ENCODE measurements at regions not wholly inside any gene's neighbourhood (a gene's known extent, or its start where the extent isn't known, plus 50 kb on each side); places are given as distances from the start of the nearest gene placed in this dataset.
"Not testable (repeated sequence)": the region's sequence is repeated elsewhere in the genome, so short reads cannot be mapped to it uniquely, and the experiment has no call there.

DNA sequence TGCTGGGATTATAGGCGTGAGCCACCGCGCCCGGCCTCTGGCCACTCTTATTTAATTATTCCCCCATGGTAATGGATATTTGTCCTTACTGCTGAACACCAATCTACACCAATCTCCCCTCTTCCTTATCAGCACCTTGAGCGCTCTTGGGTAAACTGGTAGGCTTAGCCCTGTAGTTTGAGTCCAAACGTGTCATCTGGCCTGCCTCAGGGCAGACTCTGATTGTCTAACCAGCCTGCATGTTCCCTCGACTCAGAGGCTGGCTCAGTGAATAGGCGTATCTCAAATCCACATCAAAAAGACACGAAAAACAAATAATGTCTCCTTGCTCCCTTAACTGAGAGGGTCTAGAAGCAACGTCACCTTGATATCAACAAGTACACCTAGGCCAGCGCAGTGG lies 260.9 kb downstream of the TFAP2C start:
- no peak for DNase-seq

DNA sequence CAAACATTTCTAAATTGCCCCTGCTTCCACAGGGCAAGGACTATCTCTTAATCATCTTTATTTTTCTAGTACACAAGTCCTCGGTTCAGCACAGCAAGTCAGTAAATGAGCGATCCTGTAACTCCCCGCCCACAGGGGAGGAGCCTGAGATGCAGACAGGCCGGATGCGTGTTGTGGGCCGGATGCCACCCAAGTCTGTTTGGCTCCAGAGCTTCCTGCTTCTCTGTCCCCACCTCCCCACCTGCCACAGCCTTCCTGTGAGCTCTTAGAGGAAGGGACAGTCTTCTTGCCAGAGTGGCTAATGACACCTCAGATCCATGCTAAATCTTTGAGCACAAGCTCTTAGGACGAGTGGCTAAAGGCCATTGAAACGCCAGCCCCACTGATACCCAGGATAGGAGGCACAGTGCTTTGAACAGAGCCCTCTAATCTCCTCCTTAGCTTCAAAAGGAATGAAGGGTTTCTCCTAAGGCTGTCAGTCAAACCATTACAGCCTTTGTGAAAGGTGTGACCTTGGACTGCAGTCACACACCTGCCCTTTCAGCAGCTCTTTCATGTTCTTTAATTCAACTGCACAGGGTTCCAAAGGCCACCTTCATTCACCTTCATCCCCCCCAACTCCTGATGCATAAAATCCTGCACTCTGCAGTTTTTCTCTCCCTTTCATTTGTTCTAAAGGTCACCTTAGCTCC lies 264.3 kb downstream of the TFAP2C start:
- DNase-seq = no peak

- no peak for DNase-seq
Observed at GRCh38 chr20:56896447-56896846, 267.3 kb downstream of the TFAP2C start.

DNA sequence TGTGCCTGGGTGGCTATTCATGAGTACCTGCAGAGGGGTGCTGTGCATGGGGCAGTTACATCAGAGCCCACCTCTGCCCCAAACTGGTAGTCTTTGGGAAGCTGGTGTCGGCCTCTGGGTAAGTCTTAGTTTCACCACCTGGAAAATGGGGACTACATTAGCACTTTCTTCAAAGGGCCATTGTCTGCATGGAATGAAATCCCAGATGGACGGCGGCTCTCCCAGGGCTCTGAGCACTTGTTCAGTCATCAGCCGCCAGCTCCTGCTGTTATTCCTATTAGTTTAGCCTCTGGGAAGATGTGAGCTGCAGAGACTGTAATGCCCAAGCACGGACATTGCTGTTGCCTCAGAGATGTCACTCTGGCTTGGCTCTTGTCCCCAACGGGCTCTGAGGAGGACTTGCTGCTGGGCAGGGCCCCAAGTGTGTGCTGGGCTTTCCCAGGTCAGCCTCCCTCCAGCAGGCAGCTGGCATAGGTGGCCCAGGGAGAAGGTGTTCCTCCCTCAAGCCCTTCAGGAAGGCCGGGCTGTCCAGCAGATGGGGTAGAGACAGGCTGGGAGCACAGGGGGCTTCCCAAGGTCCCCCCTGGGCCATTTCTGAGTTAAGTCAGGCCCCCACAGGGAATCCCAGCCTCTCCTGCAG lies 268.3 kb downstream of the TFAP2C start:
- no peak for DNase-seq

DNA sequence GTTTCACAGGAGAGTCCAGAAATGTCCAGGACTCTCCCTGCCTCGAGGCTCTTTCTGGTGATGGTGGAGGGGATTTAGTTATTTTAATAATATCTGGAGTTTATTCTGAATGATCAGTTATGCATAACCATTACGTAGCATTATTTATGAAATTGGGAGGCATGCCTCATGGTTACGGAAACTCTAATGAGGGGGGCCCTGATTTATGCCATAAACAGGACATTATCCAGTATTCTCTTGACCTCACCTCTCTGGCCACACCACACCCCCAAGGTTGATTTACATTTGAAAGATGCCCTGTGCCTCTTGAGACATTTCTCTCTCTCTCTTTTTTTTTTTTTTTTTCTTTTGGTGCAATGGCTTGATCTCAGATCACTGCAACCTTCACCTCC lies 268.8 kb downstream of the TFAP2C start:
- no peak for DNase-seq

DNA sequence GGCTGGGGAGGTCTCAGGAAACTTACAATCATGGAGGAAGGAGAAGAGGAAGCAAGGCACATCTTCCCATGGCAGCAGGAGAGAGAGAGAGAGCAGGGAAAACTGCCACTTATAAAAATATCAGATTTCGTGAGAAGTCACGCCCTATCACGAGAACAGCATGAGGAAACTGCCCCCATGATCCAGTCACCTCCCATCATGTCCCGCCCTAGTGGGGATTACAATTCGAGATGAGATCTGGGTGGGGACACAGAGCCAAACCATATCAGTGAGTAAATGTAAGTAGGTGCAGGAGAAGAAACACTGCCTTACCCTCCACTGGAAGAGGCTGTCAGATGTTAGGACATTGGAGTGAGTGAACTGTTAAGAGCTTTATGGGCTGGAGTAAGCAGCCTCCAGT lies 270.4 kb downstream of the TFAP2C start:
- no peak for DNase-seq

DNA sequence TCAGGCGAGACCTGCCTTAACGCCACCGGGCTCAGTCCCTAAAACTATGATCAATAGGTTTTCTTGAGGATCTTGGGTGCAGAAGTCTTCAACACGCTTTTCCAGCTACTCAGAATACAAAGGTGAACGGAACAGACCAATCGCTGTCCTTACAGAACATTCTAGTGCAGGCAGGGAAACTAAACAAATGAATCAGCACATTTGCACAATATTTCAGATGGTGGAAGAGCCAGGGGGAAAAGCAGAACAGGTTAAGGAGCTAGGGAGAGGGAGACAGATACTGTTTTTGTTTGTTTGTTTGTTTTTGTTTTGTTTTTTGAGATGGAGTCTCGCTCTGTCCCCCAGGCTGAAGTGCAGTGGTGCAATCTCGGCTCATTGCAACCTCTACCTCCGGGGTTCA lies 271.1 kb downstream of the TFAP2C start:
- no peak for DNase-seq

DNA sequence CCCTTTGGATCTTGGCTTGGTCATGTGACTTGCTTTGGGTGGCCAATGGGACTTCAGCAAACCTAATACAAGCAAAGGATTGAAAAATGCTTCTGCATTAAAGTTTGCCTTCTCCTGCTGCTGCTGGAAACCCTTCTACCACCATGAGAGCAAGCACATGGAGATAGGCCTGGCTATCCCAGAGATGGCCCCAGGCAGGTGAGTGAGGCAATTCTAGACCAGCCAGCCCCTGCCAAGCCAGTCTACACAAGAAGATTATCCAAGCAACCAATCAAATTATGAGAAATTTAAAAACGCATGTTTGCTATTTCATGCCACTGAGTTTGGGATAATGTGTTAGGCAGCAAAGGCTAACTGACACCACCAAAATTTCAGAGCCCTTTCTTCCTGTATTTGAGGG lies 274.3 kb downstream of the TFAP2C start:
- no peak for DNase-seq

DNA sequence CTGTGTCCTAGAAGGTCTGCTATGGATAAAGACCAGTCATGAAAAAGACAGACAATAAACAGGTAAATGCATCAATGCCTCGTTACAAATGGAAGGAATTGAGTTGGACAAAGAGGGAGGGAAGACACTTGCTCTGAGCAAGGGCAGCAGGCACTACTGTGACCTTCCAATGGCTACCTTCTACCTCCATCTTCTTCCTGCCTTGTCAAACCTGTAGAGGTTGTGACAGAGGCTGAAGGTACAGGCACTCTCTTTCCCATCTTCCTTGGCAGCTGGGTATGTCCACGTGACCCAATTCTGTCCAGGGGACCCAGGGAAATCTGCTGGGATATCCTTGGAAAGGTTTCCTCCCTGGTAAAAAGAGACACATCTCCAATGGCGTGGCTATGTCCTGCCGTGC lies 274.8 kb downstream of the TFAP2C start:
- no peak for DNase-seq

DNA sequence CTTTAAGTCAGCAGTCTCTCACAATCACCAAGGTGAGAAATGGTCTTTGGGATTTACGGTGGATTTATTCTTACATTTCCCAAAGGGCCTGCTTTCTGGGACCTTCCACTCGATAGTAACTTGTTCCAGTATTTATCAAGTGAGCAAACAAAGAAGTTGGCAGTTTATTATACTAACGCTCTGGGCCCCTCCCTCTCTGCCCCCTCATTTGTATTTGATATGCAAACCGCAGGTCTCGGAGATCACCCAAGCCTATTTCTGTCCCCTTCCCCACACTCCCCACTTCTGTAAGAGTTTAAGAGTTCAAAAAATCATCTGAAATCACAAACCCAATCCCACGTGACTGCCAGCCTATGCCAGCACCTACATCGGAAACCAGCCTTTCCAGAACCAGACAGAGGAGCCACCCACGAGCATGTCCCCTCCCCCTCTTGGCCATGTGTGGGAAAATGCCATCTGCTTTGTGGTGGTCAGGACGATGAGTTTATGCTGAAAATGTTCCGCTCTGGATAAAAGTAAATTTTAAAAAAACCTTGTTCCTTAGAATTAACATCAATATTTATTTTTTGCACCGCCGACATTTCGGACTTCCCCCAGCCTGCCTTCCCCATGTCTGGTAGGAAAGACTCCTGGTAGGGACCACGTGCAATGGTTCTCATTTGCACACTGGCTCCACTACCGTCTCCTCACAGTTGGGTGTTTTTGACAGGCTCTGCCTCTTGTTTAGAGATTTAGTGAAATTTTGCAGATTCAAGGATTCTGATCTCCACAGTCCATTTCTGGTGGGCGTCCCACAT lies 281.0 kb downstream of the TFAP2C start:
- DNase-seq = no peak

GRCh38 chr20:56911946-56912345 lies 282.8 kb downstream of the TFAP2C start:
- no peak for DNase-seq

GRCh38 chr20:56914532-56914931 lies 285.4 kb downstream of the TFAP2C start:
- no peak for DNase-seq

- no peak for DNase-seq
Observed at GRCh38 chr20:56916345-56916622, 287.2 kb downstream of the TFAP2C start.

DNA sequence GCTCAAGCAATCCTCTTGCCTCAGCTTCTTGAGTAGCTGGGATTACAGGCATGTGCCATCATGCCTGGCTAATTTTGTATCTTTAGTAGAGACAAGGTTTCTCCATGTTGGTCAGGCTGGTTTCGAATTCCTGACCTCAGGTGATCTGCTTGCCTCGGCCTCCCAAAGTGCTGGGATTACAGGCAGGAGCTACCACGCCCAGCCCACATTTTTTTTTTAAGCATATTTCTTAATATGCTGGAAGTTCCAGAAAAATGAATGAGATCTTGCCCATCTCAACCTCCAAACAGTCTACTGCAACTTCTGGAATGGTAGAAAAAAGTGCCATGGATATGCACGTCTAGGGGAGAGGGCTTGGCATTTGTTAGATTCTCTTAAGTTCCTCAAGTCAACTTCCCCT lies 290.9 kb downstream of the TFAP2C start:
- DNase-seq = not testable (repeated sequence)

- DNase-seq = no peak
Observed at GRCh38 chr20:56922497-56922896, 293.4 kb downstream of the TFAP2C start.

DNA sequence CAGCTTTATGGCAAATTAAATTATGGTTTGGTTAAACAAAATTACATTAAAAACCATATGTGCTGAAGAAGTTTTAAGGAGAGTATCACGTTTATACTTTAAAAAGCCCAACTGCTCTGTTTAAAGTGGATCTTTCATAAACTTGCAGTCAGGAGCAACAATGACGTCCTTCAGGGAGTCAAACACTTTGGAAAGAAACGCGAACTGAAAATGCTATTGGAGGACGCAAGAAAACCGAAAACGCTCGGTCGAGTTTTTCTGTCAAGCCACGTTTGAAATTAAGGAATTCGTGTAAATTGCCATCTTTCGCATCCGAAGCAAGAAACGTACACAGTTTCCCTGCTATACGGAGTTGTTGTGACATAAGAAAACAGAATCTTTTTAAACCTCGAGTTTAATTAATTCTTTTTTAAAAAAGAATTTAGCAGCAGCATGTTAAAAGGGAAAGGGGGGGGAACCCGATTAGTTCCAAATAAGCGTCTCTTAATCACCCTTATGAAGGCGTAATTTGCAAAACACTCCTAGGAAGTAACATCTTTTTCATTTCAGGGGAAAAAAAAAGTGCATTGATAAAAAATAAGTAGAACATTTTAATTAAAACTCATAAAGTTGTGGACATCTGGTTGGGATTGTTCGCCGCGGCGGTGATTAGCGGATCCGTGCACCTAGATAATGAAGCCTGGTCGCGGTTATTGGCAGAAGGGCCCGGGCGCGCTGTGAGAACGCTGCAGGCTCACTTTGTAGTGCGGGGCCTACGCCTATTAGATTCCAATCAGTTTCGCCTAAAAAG lies 295.4 kb downstream of the TFAP2C start:
- DNase-seq = no peak

DNA sequence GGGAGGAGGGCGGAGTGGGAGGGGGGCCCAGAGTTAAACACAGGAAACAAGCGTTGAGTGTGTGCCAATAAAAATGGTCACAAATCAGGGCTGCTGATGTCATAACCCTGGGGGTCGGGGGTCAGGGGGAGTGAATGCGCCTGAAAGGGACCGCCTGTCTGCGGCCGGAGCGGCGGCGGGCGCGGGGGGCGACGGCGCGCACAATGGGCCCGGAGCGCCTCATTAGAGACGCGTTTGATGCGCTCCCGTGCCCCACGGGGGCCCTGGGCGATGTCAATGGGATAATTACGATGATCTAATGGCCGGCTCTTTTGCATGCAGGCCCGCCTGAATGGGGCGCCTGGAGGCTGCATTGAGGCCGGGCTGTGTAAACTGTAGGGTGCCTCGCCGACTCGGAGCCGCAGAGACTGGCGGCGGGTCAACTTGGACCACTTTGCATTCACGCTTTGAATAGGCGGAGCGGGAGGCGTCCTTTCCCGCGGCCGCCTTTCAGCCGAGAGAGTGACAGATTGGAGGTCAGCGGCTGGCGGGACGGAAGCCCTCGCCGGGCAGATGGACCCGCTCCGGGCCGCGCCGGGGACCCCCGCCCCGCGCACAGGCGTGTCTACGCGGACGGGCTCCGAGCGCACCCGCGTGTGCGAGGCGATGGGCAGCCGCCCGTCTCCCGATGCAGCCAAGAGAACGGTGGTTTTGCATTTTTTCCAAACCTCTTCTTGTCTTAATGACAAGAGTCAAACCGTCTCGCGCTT lies 296.1 kb downstream of the TFAP2C start:
- DNase-seq = no peak

DNA sequence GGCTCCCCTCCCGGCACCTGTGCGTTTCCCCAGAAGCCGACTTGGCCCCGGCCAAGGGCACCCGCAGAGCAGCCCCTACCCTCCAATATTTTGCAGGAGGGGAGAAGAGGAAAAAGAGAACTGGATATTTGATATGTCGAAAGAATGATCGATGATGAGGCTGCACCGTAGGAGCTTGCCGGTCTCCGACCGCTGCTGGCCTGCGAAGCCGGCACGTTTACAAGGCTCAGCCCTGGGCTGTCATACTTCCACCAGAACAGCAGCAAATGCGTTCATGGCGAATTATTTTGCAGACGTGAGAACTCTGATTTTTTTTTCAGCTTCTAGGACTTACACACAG lies 296.7 kb downstream of the TFAP2C start:
- DNase-seq = no peak

- no peak for DNase-seq
Observed at GRCh38 chr20:56926501-56926900, 297.4 kb downstream of the TFAP2C start.

GRCh38 chr20:56927127-56927526 lies 298.0 kb downstream of the TFAP2C start:
- no peak for DNase-seq

- DNase-seq = no peak
Observed at GRCh38 chr20:56928007-56928406, 298.9 kb downstream of the TFAP2C start.

- no peak for DNase-seq
Observed at GRCh38 chr20:56929606-56930005, 300.5 kb downstream of the TFAP2C start.

DNA sequence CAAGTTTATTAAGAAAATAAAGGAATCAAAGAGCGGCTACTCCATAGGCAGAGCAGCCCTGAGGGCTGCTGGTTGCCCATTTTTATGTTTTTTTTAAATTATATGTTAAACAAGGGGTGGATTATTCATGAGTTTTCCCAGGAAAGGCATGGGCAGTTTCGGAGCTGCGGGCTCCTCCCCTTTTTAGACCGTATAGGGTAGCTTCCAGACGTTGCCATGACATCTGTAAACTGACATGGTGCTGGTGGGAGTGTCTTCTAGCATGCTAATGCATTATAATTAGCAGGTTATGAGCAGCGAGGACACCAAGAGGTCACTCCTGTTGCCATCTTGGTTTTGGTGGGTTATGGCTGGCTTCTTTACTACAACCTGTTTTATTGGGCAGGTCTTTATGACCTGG lies 301.8 kb downstream of the TFAP2C start:
- no peak for DNase-seq

Measured in CD4-positive, alpha-beta T cell treated with Interleukin-17A for 1 hour (primary cell).